Ovary (tissue), 7 donors: ENCODE measurements at regions not wholly inside any gene's neighbourhood (a gene's known extent, or its start where the extent isn't known, plus 50 kb on each side); places are given as distances from the start of the nearest gene placed in this dataset.

Source experiments
- DNase-seq, 5 donors: peaks; one replicate each; pipeline ENCODE4 v3.0.0-alpha.2; 2019 to 2020
- H3K27ac ChIP-seq, 2 donors: fragments of 200-600 bp; one replicate each; pipeline versions ENCODE4 v1.5.1 to v1.8.0; 2019 to 2022
- H3K27me3 ChIP-seq: fragments of 200-600 bp; one replicate; pipeline ENCODE4 v1.8.0; 2022
- H3K36me3 ChIP-seq: fragments of 200-600 bp; sonication (generic); one replicate; pipeline ENCODE4 v1.5.1; 2019
- H3K4me1 ChIP-seq: one replicate; pipeline ENCODE4 v1.8.1; 2013; ENCODE audit warnings: mild to moderate bottlenecking, moderate library complexity; ENCODE audit not compliant: insufficient read depth
- H3K4me3 ChIP-seq: fragments of 200-600 bp; sonication (generic); one replicate; pipeline ENCODE4 v1.5.1; 2017
- H3K9me3 ChIP-seq, 2 donors: fragments of 200-600 bp in 1 of 2; sonication (generic) in 1 of 2; one replicate each; pipeline versions ENCODE4 v1.5.1 to v1.8.1; 2013 to 2019; ENCODE audit warnings: mild to moderate bottlenecking in 1 of 2, moderate library complexity in 1 of 2
- EP300 ChIP-seq: sonication (generic); formaldehyde crosslinking; IDR thresholded peaks from one replicate; pipeline ENCODE4 v1.6.1; 2017; ENCODE audit warnings: antibody characterized with exemption
- POLR2A ChIP-seq: fragments of 450-650 bp; IDR thresholded peaks from one replicate; pipeline ENCODE4 v1.6.1; 2017; ENCODE audit warnings: antibody characterized with exemption, mild to moderate bottlenecking, moderate library complexity
- WGBS, 3 donors: extraction: QIAGEN DNeasy Blood & Tissue Kit in 1 of 3; methylation state at CpG; one replicate each; pipeline versions ENCODE4 v1.1.5 to v1.1.7; 2013 to 2017; 5-methylcytosine and 5-hydroxymethylcytosine counted together
- intact Hi-C, 4 donors: fragments of 100-400 bp; cut with DNase I; formaldehyde crosslinking; loops; one replicate each; pipeline versions ENCODE4 v1.11.0 to v1.15.1; 2022 to 2023
- TF ChIP-seq, protein P1 (sequence below), 3 donors: fragments of 450-650 bp in 2 of 3; fragments of 200-600 bp in 1 of 3; IDR thresholded peaks; one replicate each; pipeline versions ENCODE4 v1.5.1 to v1.8.0; 2016 to 2022; ENCODE audit warnings: antibody characterized with exemption in 3 of 3, mild to moderate bottlenecking in 1 of 3
- donor health status: DM: no; HTN: no; CAD: no; lungs with moderate emphysema.
- donor health status: DM: no; HTN: no; CAD: no.
- donor health status: Bipolar disorder and iron deficiency.
- donor health status: DM: no; HTN: no; CAD: no.
- donor health status: DM: yes; HTN: yes; CAD: no.

DNA sequence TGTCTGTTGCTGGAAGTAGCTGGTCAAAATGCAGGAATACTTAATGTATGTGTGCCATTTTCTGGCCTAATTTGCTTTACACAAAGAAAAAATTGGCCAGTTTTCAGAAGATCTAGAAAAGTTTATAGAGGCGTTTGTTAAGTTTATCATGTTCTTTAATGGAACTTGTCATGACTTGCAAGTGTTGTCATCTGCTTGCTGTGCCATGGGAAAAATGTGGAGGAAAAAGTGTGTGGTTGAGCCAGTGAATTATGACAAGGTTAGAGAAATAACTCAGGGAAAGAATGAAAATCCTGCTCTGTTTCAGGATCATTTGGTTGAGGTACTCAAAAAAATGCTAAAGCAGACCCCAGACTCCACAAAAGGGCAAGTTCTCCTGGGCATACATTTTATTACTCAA is 301.6 kb upstream of the CDH2 start:
- Histone ChIP-seq H3K27ac (no peak overlapping the region), H3K4me3 (no peak overlapping the region), H3K4me1 (no peaks in the 10 kb centered on the region), H3K9me3 (no peaks in the 10 kb centered on the region), H3K27me3 (no peaks in the 10 kb centered on the region), H3K36me3 (no peaks in the 10 kb centered on the region)
- intact Hi-C loops = loop anchor here in 1 of 4 donors (10.0 kb wide), 1 partner anchor 56 kb away; no protein-coding TSS in a partner anchor
- DNase-seq = no peak
- WGBS, 3 donors = 74 to 89% (median 84%) methylated on average over 1 of the region's 1 CpG
- no peak for TF ChIP-seq POLR2A
- TF ChIP-seq, protein P1, sequence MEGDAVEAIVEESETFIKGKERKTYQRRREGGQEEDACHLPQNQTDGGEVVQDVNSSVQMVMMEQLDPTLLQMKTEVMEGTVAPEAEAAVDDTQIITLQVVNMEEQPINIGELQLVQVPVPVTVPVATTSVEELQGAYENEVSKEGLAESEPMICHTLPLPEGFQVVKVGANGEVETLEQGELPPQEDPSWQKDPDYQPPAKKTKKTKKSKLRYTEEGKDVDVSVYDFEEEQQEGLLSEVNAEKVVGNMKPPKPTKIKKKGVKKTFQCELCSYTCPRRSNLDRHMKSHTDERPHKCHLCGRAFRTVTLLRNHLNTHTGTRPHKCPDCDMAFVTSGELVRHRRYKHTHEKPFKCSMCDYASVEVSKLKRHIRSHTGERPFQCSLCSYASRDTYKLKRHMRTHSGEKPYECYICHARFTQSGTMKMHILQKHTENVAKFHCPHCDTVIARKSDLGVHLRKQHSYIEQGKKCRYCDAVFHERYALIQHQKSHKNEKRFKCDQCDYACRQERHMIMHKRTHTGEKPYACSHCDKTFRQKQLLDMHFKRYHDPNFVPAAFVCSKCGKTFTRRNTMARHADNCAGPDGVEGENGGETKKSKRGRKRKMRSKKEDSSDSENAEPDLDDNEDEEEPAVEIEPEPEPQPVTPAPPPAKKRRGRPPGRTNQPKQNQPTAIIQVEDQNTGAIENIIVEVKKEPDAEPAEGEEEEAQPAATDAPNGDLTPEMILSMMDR (IDR thresholded peaks at IDR 0.05) = no peak
- TF ChIP-seq EP300 = no peak

DNA sequence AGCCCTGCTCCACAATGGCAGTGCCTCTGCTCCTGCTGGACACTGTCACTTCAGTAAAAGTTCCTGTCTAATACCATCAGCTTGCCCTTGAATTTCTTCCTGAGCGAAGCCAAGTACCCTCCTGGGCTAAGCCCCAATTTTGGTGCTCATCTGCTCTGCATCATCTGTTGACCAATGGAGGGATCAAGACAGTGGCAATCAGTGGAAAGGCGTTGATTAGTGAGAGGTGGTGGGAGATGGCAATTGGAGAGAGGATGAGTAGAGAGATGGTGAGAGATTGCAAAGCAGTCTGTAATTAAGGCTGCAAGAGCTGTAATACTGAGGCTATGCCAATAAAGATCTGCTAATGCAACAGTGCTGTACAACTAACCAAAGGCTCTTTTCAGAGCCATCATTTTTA is 299.4 kb upstream of the CDH2 start:
- Histone ChIP-seq H3K36me3 (no peaks in the 10 kb centered on the region), H3K9me3 (no peaks in the 10 kb centered on the region), H3K27ac (no peak overlapping the region), H3K27me3 (no peaks in the 10 kb centered on the region), H3K4me3 (no peak overlapping the region), H3K4me1 (no peaks in the 10 kb centered on the region)
- intact Hi-C loops = loop anchor here in 1 of 4 donors (10.0 kb wide), 1 partner anchor 58 kb away; no protein-coding TSS in a partner anchor
- WGBS, 3 donors = 92 to 95% (median 95%) methylated on average over 2 of the region's 2 CpGs
- no peak for DNase-seq
- no peak for TF ChIP-seq POLR2A
- no peak for TF ChIP-seq EP300
- TF ChIP-seq, protein P1 (IDR thresholded peaks at IDR 0.05) = no peak

DNA sequence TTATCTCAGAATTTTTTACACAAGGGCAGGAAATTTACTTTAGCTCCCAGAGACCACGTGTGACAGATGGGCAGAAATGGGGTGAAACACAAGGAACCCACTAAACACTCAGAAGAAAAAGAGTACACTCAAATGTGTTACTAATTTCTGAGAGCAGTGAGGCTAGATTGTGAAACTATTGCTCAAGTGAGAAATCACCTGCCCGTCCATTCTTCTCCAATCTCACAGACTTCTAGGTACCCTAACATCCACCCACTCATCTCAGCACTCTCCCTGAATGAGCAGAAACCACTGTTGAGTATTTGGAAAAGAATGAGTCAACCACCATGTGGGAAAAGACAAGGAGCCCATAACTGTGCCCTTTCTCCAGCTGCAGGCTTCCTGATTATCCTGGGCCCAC is 293.0 kb upstream of the CDH2 start:
- Histone ChIP-seq H3K4me3 (no peak overlapping the region), H3K36me3 (no peaks in the 10 kb centered on the region), H3K27ac (no peak overlapping the region), H3K4me1 (no peaks in the 10 kb centered on the region), H3K27me3 (no peaks in the 10 kb centered on the region), H3K9me3 (no peaks in the 10 kb centered on the region)
- no peak for DNase-seq
- no peak for TF ChIP-seq POLR2A
- TF ChIP-seq, protein P1 (IDR thresholded peaks at IDR 0.05) = no peak
- TF ChIP-seq EP300 = no peak
- WGBS, 3 donors = 56 to 63% (median 60%) methylated on average over 2 of the region's 2 CpGs
- intact Hi-C loops = loop anchor here in 1 of 4 donors (10.0 kb wide), 1 partner anchor 65 kb away; no protein-coding TSS in a partner anchor

DNA sequence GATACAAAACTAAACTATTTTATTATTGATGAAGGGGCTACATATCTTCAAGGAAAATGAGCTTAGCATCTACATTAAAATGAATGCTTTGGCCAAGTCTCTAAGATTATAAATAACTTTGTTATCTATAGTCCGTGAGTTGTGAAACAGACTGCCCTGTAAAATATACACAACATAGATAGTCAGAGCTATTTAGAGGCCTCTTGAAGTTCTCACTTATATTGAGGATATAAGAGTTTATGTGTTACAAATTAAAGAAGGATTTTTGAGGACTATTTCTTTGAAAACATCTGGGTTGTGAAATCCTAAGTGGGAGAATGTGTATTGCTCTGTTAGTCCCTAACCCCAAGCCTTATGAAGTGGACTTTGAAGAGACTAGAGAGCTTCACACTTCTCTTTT is 292.0 kb upstream of the CDH2 start:
- H3K4me1 ChIP-seq = no peaks in the 10 kb centered on the region
- WGBS, 3 donors = 2 to 6% (median 5%) methylated on average over 1 of the region's 1 CpG
- no peaks in the 10 kb centered on the region for H3K27me3 ChIP-seq
- no peak for DNase-seq
- intact Hi-C loops = no loop called here
- TF ChIP-seq EP300 (no peak), POLR2A (no peak)
- TF ChIP-seq, protein P1 (IDR thresholded peaks at IDR 0.05) = no peak
- H3K9me3 ChIP-seq = no peaks in the 10 kb centered on the region
- no peak overlapping the region for H3K4me3 ChIP-seq
- no peak overlapping the region for H3K27ac ChIP-seq
- H3K36me3 ChIP-seq = no peaks in the 10 kb centered on the region
